ENCODE measurements at regions not wholly inside any gene's neighbourhood (a gene's known extent, or its start where the extent isn't known, plus 50 kb on each side); places are given as distances from the start of the nearest gene placed in this dataset.

DNA sequence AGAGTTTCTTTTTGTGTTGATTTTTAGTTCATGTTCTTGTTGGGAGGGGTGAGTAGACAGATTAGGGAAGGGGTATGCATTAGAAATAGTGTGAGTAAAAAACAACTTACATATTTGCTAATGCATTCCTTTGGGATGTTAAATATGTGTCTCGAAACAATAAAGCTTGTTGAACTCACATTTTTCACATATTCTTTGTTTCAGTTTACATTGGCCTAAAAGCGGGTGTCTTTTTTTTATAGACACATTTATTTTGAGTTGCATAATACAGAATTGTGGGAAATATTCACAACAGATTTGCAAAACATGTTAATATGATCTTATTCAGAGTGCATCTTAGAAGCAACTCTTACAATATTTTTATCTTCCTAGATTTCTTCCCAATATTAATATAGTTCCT lies 337.5 kb upstream of the CNTNAP2 start:
- TF ChIP-seq, protein P1, sequence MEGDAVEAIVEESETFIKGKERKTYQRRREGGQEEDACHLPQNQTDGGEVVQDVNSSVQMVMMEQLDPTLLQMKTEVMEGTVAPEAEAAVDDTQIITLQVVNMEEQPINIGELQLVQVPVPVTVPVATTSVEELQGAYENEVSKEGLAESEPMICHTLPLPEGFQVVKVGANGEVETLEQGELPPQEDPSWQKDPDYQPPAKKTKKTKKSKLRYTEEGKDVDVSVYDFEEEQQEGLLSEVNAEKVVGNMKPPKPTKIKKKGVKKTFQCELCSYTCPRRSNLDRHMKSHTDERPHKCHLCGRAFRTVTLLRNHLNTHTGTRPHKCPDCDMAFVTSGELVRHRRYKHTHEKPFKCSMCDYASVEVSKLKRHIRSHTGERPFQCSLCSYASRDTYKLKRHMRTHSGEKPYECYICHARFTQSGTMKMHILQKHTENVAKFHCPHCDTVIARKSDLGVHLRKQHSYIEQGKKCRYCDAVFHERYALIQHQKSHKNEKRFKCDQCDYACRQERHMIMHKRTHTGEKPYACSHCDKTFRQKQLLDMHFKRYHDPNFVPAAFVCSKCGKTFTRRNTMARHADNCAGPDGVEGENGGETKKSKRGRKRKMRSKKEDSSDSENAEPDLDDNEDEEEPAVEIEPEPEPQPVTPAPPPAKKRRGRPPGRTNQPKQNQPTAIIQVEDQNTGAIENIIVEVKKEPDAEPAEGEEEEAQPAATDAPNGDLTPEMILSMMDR (optimal IDR thresholded peaks at IDR 0.05 in 1 of 3, IDR thresholded peaks at IDR 0.05 in 1 of 3, conservative IDR thresholded peaks at IDR 0.05 in 1 of 3; ENCODE audit: extremely low read depth in 1 of 3, insufficient read depth in 2 of 3, low read length in 3 of 3): no peak
- no peak for TF ChIP-seq EZH2 (IDR thresholded peaks at IDR 0.05; ENCODE audit: low read length)

All from keratinocyte (primary cell).